Erythroblast (primary cell): ENCODE measurements at regions not wholly inside any gene's neighbourhood (a gene's known extent, or its start where the extent isn't known, plus 50 kb on each side); places are given as distances from the start of the nearest gene placed in this dataset.

ENCODE experiments used
- GATA1 ChIP-seq: IDR thresholded peaks from 2 replicates; pipeline ENCODE4 v1.6.1; 2011; ENCODE audit warnings: low read depth, mild to moderate bottlenecking, control low read depth, low read length, moderate library complexity
- POLR2A ChIP-seq: IDR thresholded peaks from 2 replicates; pipeline ENCODE4 v1.6.1; 2011; ENCODE audit warnings: mild to moderate bottlenecking, low read length

DNA sequence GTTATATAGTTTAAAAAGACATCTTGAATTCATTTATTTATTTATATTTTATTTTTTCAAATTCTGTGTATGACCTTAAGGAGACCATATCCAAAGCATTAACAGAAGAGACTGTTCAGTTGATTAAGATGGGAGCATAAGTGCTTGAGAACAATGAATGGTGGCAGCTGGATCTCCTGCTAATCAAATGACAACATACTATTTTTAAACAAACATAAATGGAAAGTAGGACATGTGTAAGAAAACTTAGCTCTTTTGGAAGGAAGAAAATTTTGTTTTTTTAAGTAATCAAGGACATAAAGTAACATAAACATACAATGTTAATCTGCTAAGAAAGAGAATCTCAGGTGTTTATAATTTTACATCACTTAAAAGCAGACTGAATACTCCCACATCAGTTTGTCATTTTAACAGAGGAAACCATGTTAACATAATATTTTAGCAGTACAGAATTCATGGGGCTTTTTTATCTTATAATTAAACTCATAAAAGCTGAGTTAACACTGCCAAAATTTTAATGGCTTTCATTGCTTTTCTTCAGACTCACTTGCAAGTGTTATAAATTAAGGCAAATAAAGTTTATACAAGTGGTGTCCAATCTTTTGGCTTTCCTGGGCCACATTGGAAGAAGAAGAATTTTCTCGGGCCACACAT, 95.1 kb downstream of the MAD2L1 start:
- no peak for TF ChIP-seq POLR2A
- TF ChIP-seq GATA1, result no peak
